Neural cell (in vitro differentiated cells): ENCODE measurements at regions not wholly inside any gene's neighbourhood (a gene's known extent, or its start where the extent isn't known, plus 50 kb on each side); places are given as distances from the start of the nearest gene placed in this dataset.

Experiments
- CTCF ChIP-seq: fragments of 450-650 bp; IDR thresholded peaks from 2 replicates; pipeline ENCODE4 v1.5.1; 2014; ENCODE audit warnings: antibody characterized with exemption, mild to moderate bottlenecking, moderate library complexity; ENCODE audit not compliant: poor library complexity, severe bottlenecking
- EP300 ChIP-seq: fragments of 450-650 bp; conservative IDR thresholded peaks from 2 replicates; pipeline ENCODE4 v1.6.1; 2014; ENCODE audit warnings: antibody characterized with exemption, mild to moderate bottlenecking, moderate library complexity; ENCODE audit not compliant: poor library complexity, severe bottlenecking
- EZH2 ChIP-seq: fragments of 200-600, 300-800 bp; shearing (Covaris generic), sonication (generic); IDR thresholded peaks from 2 replicates; pipeline ENCODE4 v1.6.1; 2014; ENCODE audit warnings: antibody characterized with exemption, low read length, borderline replicate concordance, mild to moderate bottlenecking; ENCODE audit not compliant: insufficient read depth, poor library complexity, severe bottlenecking
- MXI1 ChIP-seq: fragments of 450-650 bp; conservative IDR thresholded peaks from 2 replicates; pipeline ENCODE4 v1.6.1; 2014; ENCODE audit warnings: antibody characterized with exemption, mild to moderate bottlenecking; ENCODE audit not compliant: poor library complexity, severe bottlenecking
- POLR2AphosphoS5 ChIP-seq: IDR thresholded peaks from 2 replicates; pipeline ENCODE4 v1.6.1; 2012
- RAD21 ChIP-seq: fragments of 450-650 bp; conservative IDR thresholded peaks from 2 replicates; pipeline ENCODE4 v1.6.1; 2014; ENCODE audit warnings: antibody characterized with exemption, mild to moderate bottlenecking, moderate library complexity
- SMC3 ChIP-seq: fragments of 450-650 bp; conservative IDR thresholded peaks from 2 replicates; pipeline ENCODE4 v1.6.1; 2014; ENCODE audit warnings: antibody characterized with exemption, mild to moderate bottlenecking, moderate library complexity; ENCODE audit not compliant: poor library complexity
- TAF1 ChIP-seq: IDR thresholded peaks from 2 replicates; pipeline ENCODE4 v1.6.1; 2012; ENCODE audit warnings: low read depth
- TF ChIP-seq, protein P1 (sequence below): IDR thresholded peaks from 2 replicates; pipeline ENCODE4 v1.6.1; 2012; ENCODE audit warnings: borderline replicate concordance

DNA sequence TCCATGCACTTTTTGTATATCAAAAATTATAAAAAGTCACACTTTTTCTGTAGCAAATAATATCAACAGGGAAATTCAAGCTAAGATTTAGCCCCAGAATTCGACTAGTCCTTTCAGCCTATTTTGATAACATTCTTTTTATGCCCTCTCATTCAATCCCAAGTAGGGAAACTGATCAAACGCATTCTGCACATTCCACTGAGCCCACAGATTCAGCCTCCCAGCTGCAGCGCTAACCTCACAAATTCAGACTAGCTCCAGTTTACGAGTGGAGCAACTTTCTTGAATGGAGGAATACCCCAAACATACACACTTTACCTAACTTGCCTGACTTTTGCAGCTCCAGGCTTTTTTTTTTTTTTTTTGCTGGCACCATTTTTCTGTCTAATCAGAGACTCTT lies 70.3 kb upstream of the HEY2 start:
- no peak for TF ChIP-seq CTCF
- TF ChIP-seq EZH2 = no peak
- no peak for TF ChIP-seq SMC3
- TF ChIP-seq TAF1 = no peak
- no peak for TF ChIP-seq POLR2AphosphoS5
- no peak for TF ChIP-seq EP300
- TF ChIP-seq, protein P1, sequence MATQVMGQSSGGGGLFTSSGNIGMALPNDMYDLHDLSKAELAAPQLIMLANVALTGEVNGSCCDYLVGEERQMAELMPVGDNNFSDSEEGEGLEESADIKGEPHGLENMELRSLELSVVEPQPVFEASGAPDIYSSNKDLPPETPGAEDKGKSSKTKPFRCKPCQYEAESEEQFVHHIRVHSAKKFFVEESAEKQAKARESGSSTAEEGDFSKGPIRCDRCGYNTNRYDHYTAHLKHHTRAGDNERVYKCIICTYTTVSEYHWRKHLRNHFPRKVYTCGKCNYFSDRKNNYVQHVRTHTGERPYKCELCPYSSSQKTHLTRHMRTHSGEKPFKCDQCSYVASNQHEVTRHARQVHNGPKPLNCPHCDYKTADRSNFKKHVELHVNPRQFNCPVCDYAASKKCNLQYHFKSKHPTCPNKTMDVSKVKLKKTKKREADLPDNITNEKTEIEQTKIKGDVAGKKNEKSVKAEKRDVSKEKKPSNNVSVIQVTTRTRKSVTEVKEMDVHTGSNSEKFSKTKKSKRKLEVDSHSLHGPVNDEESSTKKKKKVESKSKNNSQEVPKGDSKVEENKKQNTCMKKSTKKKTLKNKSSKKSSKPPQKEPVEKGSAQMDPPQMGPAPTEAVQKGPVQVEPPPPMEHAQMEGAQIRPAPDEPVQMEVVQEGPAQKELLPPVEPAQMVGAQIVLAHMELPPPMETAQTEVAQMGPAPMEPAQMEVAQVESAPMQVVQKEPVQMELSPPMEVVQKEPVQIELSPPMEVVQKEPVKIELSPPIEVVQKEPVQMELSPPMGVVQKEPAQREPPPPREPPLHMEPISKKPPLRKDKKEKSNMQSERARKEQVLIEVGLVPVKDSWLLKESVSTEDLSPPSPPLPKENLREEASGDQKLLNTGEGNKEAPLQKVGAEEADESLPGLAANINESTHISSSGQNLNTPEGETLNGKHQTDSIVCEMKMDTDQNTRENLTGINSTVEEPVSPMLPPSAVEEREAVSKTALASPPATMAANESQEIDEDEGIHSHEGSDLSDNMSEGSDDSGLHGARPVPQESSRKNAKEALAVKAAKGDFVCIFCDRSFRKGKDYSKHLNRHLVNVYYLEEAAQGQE = no peak
- TF ChIP-seq MXI1 = no peak
- no peak for TF ChIP-seq RAD21
